Muscle layer of colon (tissue), 2 donors: ENCODE measurements at regions not wholly inside any gene's neighbourhood (a gene's known extent, or its start where the extent isn't known, plus 50 kb on each side); places are given as distances from the start of the nearest gene placed in this dataset.

ENCODE experiments used
- H3K27ac ChIP-seq: one replicate; pipeline ENCODE4 v1.7.0; 2013; ENCODE audit warnings: low read depth, mild to moderate bottlenecking, low read length, moderate library complexity
- H3K27me3 ChIP-seq, 2 donors: one replicate each; pipeline ENCODE4 v1.7.0; 2013; ENCODE audit warnings: low read length in 2 of 2, mild to moderate bottlenecking in 2 of 2; ENCODE audit not compliant: insufficient read depth in 2 of 2, control insufficient read depth in 1 of 2
- H3K36me3 ChIP-seq: one replicate; pipeline ENCODE4 v1.7.0; 2013; ENCODE audit warnings: mild to moderate bottlenecking, low read length; ENCODE audit not compliant: insufficient read depth
- H3K4me1 ChIP-seq: one replicate; pipeline ENCODE4 v1.7.0; 2013; ENCODE audit warnings: mild to moderate bottlenecking, low read length; ENCODE audit not compliant: insufficient read depth
- H3K4me3 ChIP-seq, 2 donors: one replicate each; pipeline ENCODE4 v1.7.0; 2013; ENCODE audit warnings: low read length in 2 of 2, low read depth in 1 of 2, mild to moderate bottlenecking in 1 of 2, moderate library complexity in 1 of 2
- H3K9ac ChIP-seq: one replicate; pipeline ENCODE4 v1.7.0; 2013; ENCODE audit warnings: low read length
- H3K9me3 ChIP-seq: one replicate; pipeline ENCODE4 v1.7.0; 2013; ENCODE audit warnings: mild to moderate bottlenecking, low read length
- donor health status: abdominal sarcoma.
- donor health status: Adenocarcinoma of cecum.

DNA sequence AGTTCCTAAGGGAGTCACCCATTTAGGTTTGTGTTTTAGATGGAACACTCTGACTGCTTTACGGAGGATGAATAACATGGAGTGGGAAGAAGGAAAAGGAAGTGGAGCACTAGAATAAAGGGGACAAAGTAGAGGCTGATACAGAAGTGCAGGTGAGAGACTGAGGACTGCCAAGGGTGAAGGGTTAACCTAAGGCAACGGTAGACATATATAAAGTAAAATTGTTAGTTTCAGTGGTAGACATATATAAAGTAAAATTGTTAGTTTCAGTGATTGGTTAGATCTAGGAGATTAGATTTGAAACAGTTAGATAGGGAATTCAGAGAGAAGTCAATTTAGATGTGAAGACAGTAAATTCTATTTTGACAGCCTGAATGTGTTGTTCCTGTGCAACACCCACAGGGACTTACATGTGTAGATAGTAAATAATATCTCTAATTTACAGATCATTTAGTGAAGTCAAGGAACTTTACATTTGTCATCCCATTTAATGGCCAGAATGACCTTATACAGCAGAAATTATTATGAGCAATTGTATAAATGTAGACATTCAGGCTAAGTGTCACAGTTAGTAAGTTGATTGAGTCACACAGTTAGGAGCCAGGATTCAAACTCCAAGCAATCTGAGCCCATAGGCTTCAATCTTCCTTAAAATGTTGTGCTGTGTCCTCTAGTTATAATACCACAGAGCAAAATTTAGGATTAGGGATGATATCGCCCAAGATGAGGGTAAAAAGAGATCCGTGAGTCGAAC lies 270.8 kb upstream of the UBE2E3 start:
- H3K4me1 ChIP-seq, result no peaks in the 10 kb centered on the region
- H3K9me3 ChIP-seq, result no peaks in the 10 kb centered on the region
- H3K27me3 ChIP-seq, result no peaks in the 10 kb centered on the region
- no peak overlapping the region for H3K9ac ChIP-seq
- no peaks in the 10 kb centered on the region for H3K36me3 ChIP-seq
- H3K27ac ChIP-seq, result no peak overlapping the region
- no peak overlapping the region for H3K4me3 ChIP-seq

DNA sequence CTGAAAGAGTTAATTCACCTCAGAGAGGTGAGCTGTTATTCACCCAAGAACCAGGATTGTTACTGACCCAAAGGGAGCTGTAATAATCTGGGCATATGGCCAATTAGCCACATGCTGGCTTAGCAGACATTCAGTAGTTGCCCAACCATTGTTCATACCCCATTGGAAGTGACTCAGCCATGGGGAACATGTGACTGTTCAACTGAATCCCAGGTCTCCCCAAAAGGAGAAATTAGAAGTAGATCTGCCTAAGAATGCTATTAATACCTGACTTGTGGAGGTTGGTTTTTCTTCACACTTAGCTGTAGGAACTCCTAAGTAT lies 272.6 kb upstream of the UBE2E3 start:
- Histone ChIP-seq H3K36me3 (no peaks in the 10 kb centered on the region), H3K27me3 (no peaks in the 10 kb centered on the region), H3K4me1 (no peaks in the 10 kb centered on the region), H3K9ac (no peak overlapping the region), H3K27ac (no peak overlapping the region), H3K4me3 (no peak overlapping the region), H3K9me3 (no peaks in the 10 kb centered on the region)

DNA sequence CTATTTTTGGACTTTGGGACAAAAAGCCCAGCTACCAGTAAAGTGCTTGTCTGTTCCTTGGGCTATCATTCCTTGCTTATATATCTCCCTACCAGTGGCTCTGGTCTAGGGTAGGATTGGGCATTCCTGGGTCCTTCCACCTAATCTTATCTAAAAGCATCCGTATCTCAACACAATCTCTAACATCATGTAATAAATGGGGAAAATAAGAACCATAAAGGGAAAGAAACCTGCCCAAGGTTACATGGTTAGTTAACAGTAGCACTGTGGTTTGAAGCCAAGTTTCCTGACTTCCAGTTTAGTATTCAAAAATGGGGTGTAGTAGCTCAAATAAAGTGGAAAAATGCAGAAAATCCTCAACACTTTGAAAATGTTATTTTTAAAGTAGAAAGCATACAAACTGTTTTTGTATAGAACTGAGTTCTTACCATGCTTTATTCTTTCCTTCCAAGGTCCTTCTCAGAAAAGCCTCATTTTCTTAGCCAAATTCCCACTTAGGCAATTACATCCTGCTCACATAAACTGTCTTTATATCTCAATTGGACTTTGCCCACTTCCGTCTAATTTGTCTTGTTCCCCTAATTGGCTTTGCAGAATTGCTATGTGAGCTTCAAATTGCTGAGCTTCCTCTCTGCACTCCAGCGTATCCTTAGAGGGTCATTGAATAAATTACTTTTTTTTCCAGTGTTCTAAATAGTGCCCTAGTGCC lies 273.1 kb upstream of the UBE2E3 start:
- H3K9me3 ChIP-seq, result no peaks in the 10 kb centered on the region
- H3K4me3 ChIP-seq, result no peak overlapping the region
- H3K36me3 ChIP-seq, result no peaks in the 10 kb centered on the region
- no peaks in the 10 kb centered on the region for H3K4me1 ChIP-seq
- H3K27ac ChIP-seq, result no peak overlapping the region
- H3K9ac ChIP-seq, result no peak overlapping the region
- no peaks in the 10 kb centered on the region for H3K27me3 ChIP-seq

DNA sequence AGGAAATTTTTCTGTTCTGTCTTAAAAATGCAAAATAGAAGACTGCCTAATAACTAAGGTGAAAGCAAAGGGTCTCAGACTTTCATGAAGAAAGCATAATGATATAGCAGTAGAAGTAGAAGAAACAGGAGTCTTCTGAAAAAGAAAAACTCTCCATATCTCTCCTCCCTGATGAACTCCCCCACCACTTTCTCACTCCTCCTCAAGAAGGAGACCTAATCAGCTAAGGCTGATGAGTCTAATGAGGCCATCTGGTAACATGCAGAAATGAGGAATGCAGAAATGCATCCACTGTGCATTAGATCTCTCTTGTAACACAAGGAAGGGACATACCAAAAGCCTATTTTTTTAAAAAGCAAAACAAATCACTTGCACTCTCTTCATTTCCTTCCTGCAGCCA lies 273.7 kb upstream of the UBE2E3 start:
- no peaks in the 10 kb centered on the region for H3K27me3 ChIP-seq
- H3K9me3 ChIP-seq, result no peaks in the 10 kb centered on the region
- no peak overlapping the region for H3K27ac ChIP-seq
- H3K4me3 ChIP-seq, result no peak overlapping the region
- H3K4me1 ChIP-seq, result no peaks in the 10 kb centered on the region
- H3K36me3 ChIP-seq, result no peaks in the 10 kb centered on the region
- no peak overlapping the region for H3K9ac ChIP-seq

DNA sequence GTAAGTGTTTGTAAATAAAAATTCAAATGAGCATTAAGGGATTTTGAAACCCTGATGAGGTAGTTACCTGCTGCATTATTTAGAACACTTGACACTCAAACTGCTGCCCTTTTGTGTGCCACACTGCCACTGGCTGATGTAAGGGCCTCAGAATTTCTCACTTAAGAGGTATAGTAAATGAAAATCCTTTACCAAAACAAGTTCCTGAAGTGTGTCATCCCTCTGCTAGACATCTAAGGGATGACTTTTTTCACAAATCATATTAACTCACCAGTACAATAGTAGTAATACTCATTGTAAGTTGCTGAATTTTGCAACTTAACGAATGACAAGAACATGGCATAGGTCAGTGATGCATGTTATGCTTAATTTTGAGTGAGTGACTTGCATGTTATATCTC lies 274.9 kb upstream of the UBE2E3 start:
- H3K36me3 ChIP-seq, result no peaks in the 10 kb centered on the region
- no peaks in the 10 kb centered on the region for H3K27me3 ChIP-seq
- H3K9me3 ChIP-seq, result no peaks in the 10 kb centered on the region
- no peak overlapping the region for H3K9ac ChIP-seq
- no peak overlapping the region for H3K27ac ChIP-seq
- H3K4me1 ChIP-seq, result no peaks in the 10 kb centered on the region
- no peak overlapping the region for H3K4me3 ChIP-seq

DNA sequence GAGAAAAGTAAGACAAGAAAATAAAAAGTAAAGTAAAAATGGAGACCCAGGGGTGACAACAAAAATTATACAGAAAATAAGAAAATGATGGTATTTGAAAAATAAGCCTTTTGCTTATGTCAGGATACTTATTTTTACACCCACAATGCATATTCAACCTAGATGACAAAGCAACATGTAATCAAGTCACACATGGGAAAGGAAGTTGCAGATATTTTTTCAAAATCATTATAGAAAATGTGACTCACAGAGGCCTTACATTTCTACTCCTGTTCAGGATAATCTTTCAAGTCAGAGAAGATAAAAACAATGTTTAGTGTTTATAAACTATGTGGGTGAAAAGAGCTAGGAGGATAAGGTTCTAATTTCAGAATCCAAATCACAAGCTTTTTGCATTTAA lies 275.3 kb upstream of the UBE2E3 start:
- H3K4me1 ChIP-seq, result no peaks in the 10 kb centered on the region
- H3K9ac ChIP-seq, result no peak overlapping the region
- no peaks in the 10 kb centered on the region for H3K36me3 ChIP-seq
- H3K4me3 ChIP-seq, result no peak overlapping the region
- no peaks in the 10 kb centered on the region for H3K27me3 ChIP-seq
- no peaks in the 10 kb centered on the region for H3K9me3 ChIP-seq
- no peak overlapping the region for H3K27ac ChIP-seq

DNA sequence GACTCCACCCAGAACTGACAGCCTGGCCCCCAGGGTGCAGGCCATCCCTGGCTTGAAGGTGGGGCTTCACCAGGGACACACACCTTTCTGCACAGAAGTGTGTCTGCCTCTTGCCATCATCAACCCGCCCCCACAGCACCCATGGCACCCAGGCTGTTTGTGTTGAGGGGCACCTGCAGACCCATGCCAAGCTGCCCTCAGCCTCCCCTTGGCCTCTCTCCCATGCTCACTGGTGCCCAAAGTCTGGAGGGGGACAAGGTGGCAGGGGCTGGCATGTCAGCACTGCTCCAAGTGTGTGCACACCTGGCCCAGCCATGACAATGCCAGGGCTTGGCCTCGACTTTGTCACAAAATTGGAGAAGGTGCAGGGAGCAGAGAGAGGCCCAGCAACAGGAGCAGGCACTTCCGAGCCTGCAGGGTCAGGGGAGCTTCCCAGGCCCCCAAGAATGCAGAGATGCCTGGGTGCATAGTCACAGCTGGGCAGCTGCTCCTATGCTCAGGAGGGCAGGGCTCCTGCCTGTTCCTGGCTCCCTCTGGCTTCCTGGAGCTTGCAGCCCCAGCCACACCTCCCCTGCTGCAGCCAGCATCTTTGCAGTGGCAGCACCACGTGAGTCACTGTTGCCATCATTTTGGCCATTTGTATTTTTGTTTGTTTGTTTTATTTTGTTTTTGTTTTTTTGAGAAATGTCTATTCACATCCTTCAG lies 280.6 kb upstream of the UBE2E3 start:
- Histone ChIP-seq H3K27ac (no peak overlapping the region), H3K36me3 (no peaks in the 10 kb centered on the region), H3K9ac (no peak overlapping the region), H3K4me3 (no peak overlapping the region), H3K27me3 (no peaks in the 10 kb centered on the region), H3K9me3 (no peaks in the 10 kb centered on the region), H3K4me1 (peaks cover 7% of the 10 kb centered on the region)

DNA sequence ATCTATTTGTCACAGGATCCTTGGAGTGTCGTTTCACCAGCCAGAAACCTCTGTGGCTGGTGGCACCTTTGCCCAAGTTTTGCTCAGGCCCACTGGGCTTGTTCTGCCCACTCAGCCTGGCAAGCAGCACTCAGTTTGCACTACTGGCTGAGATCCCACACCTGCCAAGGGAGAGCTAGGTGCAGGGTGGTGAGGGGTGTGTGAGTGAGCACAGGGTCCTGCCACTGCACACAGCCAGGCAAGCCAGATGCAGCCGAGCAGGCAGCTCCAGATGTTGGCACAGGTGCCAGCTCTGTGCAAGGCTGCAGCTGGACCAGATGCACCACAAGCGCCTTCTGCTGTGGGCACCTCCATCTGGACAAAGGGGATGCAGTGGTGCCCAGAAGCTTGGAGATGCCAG lies 281.7 kb upstream of the UBE2E3 start:
- Histone ChIP-seq H3K9ac (no peak overlapping the region), H3K36me3 (no peaks in the 10 kb centered on the region), H3K27me3 (no peaks in the 10 kb centered on the region), H3K27ac (no peak overlapping the region), H3K4me3 (no peak overlapping the region), H3K4me1 (peaks cover 10% of the 10 kb centered on the region), H3K9me3 (no peaks in the 10 kb centered on the region)

DNA sequence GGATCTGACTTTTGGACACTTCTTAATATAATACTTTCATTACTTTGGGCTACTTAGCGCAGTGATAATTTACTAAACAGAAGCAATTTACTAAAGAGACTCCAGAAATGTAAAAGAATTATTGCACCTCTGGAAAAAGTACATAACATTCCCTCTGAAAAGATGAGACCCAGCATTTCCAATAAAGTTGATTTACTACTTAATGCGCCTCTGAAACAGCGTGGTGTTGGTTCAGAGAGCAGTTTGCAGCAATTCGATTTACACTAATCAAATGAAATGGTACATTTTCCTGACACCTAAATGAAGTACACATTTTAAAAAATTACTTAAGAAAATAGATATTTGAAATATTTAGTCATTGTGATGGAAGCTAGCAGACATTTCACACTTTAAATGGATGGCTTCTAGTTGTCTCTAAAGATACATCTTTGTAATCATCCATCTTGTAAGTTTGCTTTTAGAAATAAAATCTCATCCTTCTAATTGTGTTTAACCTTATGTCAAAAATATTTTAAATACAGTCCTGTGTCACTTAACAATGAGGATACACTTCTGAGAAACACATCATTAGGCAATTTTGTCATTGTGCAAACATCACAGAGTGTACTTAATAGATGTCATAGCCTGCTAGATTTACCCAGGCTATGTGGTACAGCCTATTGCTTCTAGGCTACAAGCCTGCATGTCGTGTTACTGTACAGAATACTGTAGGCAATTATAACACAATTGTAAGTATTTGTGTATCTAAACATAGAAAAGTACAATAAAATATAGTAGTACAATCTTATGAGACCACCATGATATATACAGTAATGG lies 284.6 kb upstream of the UBE2E3 start:
- peak overlapping the region; percentile 1 for H3K9ac ChIP-seq
- H3K4me3 ChIP-seq, result peak overlapping the region in 1 of 2 donors; percentile 33
- no peak overlapping the region for H3K27ac ChIP-seq
- peaks cover 10% of the 10 kb centered on the region for H3K4me1 ChIP-seq
- no peaks in the 10 kb centered on the region for H3K9me3 ChIP-seq
- H3K27me3 ChIP-seq, result no peaks in the 10 kb centered on the region
- no peaks in the 10 kb centered on the region for H3K36me3 ChIP-seq

DNA sequence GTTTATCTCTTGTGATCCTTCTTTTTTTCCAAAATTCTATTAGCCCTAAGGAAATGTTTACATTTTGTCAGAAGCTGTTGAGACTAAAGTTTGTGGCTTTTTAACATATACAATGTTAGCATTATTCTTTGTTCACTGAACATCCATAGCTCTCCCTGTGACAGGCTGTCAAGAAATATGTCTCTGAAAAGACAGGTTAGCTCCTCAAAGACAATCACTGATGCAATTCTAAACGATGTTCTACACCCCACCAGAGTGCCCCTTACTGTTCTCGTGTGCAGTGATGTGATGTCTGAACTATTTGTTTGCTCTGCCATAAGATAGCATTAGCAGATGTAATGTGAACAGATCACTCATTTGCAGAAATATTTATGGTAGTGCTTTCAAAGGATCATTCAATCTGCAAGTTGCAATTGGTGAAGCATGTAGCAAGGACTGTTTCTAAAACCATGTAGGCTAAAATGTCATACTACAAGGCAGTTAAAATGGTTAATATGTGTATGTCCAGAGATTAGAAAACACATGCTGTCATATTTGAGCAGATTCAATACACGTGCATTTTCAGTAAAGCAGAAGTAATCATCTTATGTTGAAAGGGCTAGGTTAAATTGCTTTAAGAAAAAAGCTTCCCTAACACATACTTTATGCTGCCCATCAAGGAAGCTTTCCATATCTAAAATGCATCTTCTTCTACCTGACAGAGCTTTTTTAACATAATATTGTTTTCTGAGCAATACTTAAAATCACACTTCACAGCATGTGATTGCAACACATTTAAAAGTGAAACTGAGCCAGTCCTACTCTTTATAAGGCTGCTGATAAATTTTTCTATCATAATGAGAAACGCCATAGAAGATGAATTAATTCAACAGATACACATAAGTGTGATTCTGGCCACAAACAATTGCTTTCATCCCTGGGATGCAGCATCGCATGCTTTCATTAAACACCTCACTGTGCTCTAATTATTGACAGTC lies 285.7 kb upstream of the UBE2E3 start:
- peak overlapping the region; percentile 1 for H3K9ac ChIP-seq
- no peak overlapping the region for H3K27ac ChIP-seq
- H3K9me3 ChIP-seq, result no peaks in the 10 kb centered on the region
- no peaks in the 10 kb centered on the region for H3K27me3 ChIP-seq
- H3K36me3 ChIP-seq, result no peaks in the 10 kb centered on the region
- H3K4me3 ChIP-seq, result peak overlapping the region in 1 of 2 donors; percentile 33
- H3K4me1 ChIP-seq, result peaks cover 10% of the 10 kb centered on the region
